WERI-Rb-1 (cell line): ENCODE measurements at regions not wholly inside any gene's neighbourhood (a gene's known extent, or its start where the extent isn't known, plus 50 kb on each side); places are given as distances from the start of the nearest gene placed in this dataset.

ENCODE experiments used
- DNase-seq: peaks from one replicate; pipeline ENCODE4 v3.0.0-alpha.2; 2020
- H3K27ac ChIP-seq: fragments of 250-450 bp; sonication (Bioruptor Pico); 2 replicates; pipeline ENCODE4 v1.5.1; 2020; ENCODE audit warnings: mild to moderate bottlenecking, moderate library complexity
- H3K27me3 ChIP-seq: fragments of 250-450 bp; sonication (Bioruptor Pico); 2 replicates; pipeline ENCODE4 v1.5.1; 2021; ENCODE audit warnings: mild to moderate bottlenecking, low read depth, moderate library complexity; ENCODE audit not compliant: insufficient read depth, severe bottlenecking
- H3K36me3 ChIP-seq: fragments of 250-450 bp; sonication (Bioruptor Pico); 2 replicates; pipeline ENCODE4 v1.5.1; 2020; ENCODE audit warnings: mild to moderate bottlenecking, moderate library complexity
- H3K4me3 ChIP-seq: 2 replicates; pipeline ENCODE4 v1.5.1; 2011; ENCODE audit warnings: low read depth, mild to moderate bottlenecking, control low read depth, low read length
- H3K9me3 ChIP-seq: fragments of 250-450 bp; sonication (Bioruptor Pico); 2 replicates; pipeline ENCODE4 v1.5.1; 2021; ENCODE audit warnings: mild to moderate bottlenecking, moderate library complexity; ENCODE audit not compliant: severe bottlenecking
- CTCF ChIP-seq: IDR thresholded peaks from 2 replicates; pipeline ENCODE4 v1.5.1; 2011; ENCODE audit warnings: low read depth, mild to moderate bottlenecking, control low read depth, inconsistent platforms, low read length

GRCh38 chr20:1838556-1839279 is 56.5 kb upstream of the SIRPA start:
- Histone ChIP-seq H3K9me3 (no peaks in the 10 kb centered on the region), H3K27ac (no peak overlapping the region), H3K36me3 (no peaks in the 10 kb centered on the region), H3K4me3 (no peak overlapping the region), H3K27me3 (no peaks in the 10 kb centered on the region)
- no peak for TF ChIP-seq CTCF
- DNase-seq = no peak

- peak; percentile 42 for DNase-seq
- no peak for TF ChIP-seq CTCF
- Histone ChIP-seq H3K27ac (no peak overlapping the region), H3K36me3 (no peaks in the 10 kb centered on the region), H3K4me3 (no peak overlapping the region), H3K9me3 (no peaks in the 10 kb centered on the region), H3K27me3 (no peaks in the 10 kb centered on the region)
Measured at GRCh38 chr20:1835186-1836035, 59.8 kb upstream of the SIRPA start.

- H3K4me3 ChIP-seq = no peak overlapping the region
- peak overlapping the region; percentile 67 for H3K27ac ChIP-seq
- H3K36me3 ChIP-seq = no peaks in the 10 kb centered on the region
- H3K9me3 ChIP-seq = no peaks in the 10 kb centered on the region
- no peaks in the 10 kb centered on the region for H3K27me3 ChIP-seq
- no peak for TF ChIP-seq CTCF
- peak; percentile 48 for DNase-seq
Measured at GRCh38 chr20:1833728-1834726, 61.2 kb upstream of the SIRPA start.

GRCh38 chr20:1833216-1833615 is 62.0 kb upstream of the SIRPA start:
- TF ChIP-seq CTCF = no peak
- DNase-seq = no peak

GRCh38 chr20:1832634-1833033 is 62.6 kb upstream of the SIRPA start:
- H3K9me3 ChIP-seq = no peaks in the 10 kb centered on the region
- H3K27ac ChIP-seq = no peak overlapping the region
- H3K36me3 ChIP-seq = no peaks in the 10 kb centered on the region
- no peak for TF ChIP-seq CTCF
- DNase-seq = no peak
- no peak overlapping the region for H3K4me3 ChIP-seq
- H3K27me3 ChIP-seq = no peaks in the 10 kb centered on the region

More at GRCh38 chr20:1833216-1833615, 62.0 kb upstream of the SIRPA start:
- Histone ChIP-seq H3K9me3 (no peaks in the 10 kb centered on the region), H3K27me3 (no peaks in the 10 kb centered on the region), H3K4me3 (no peak overlapping the region), H3K36me3 (no peaks in the 10 kb centered on the region), H3K27ac (no peak overlapping the region; the same call in 1 of the 2 replicates)
